GM21367 (cell line): ENCODE measurements at regions not wholly inside any gene's neighbourhood (a gene's known extent, or its start where the extent isn't known, plus 50 kb on each side); places are given as distances from the start of the nearest gene placed in this dataset.
"Not testable (repeated sequence)": the region's sequence is repeated elsewhere in the genome, so short reads cannot be mapped to it uniquely, and the experiment has no call there.

ENCODE experiments used
- ATAC-seq: cut with Tn5 transposase; IDR thresholded peaks from one replicate; pipeline ENCODE4 v1.9.1; 2021; ENCODE audit not compliant: unreplicated experiment

- ATAC-seq, result not testable (repeated sequence)
These were observed 440.2 kb upstream of the PHF14 start for GRCh38 chr7:10533429-10533828.

GRCh38 chr7:10536561-10536960, 437.1 kb upstream of the PHF14 start:
- no peak for ATAC-seq

GRCh38 chr7:10537764-10538163, 435.9 kb upstream of the PHF14 start:
- ATAC-seq, result no peak

DNA sequence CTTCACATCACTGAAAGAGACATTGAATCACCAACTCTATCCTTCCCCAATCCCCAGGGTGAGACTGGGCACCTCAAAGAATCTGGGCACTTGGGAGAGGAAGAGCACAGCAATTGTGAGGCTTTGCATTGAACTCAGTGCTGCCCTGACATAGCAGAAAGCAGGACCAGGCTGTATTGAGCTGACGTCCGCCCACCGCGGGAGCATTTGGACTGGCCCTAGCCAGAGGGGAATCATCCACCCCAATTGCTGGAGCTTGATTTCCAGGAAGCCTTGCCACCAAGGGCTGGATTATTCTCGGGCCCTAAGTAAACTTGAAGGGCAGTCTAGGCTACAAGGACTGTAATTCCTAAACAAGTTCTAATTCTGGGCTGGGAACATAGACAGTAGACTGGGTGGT, 416.3 kb upstream of the PHF14 start:
- no peak for ATAC-seq

DNA sequence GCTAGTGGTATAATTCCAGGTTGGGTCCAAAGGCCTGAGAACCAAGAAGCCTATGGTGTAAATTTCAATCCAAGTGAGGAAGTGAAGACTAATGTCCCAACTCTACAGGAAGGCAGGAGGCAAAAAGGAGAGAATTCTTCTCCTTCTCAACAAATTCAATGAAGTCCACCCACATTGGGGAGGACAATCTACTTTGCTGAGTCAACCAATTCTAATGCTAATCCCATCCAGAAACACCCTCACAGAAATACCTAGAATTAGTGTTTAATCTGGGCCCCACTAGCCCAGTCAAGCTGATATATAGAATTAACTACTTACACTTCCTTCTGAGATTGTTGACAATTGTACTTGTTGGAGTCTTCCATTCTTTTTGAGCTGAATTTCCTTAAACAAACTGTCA, 413.2 kb upstream of the PHF14 start:
- no peak for ATAC-seq

DNA sequence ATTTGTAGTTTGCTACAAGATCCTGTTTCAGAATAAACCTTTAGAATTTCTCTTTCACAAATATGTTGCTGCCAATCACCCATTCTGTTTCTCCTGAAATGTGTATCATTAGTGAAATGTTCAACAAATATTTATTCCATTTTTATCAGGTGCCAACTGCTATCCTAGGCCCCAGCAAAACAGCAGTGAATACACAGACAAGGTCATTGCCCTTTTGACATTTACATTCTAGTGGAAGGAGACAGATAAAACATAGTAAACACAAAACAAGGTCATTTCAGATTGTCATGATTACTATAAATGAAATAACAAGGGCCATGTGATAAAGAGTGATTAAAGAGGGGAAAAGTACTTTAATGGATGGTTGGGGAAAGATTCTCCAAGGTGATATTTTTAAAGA, 404.8 kb upstream of the PHF14 start:
- no peak for ATAC-seq

GRCh38 chr7:10571759-10572158, 401.9 kb upstream of the PHF14 start:
- ATAC-seq, result no peak

- ATAC-seq, result no peak
These were observed 395.8 kb upstream of the PHF14 start for GRCh38 chr7:10577866-10578374.

GRCh38 chr7:10579561-10579960, 394.1 kb upstream of the PHF14 start:
- ATAC-seq, result no peak

DNA sequence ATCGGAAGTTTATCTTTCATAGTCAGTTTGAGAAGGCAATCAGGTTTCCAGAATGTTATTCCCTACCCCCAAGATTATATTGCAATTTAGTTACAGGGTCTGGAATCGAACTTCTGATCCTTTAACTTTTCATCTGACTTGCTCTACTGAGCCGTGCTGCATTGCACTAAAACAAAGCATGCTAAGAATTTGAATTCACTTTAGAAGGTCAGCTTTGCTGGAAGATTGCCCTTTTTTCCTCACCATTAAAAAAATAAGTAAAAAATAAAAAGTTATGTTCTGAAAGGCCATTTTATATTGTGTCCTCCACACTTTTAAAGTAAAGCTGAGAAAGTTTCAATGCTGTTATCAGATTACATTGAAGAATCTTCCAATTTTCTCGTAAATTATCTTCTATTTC, 388.8 kb upstream of the PHF14 start:
- no peak for ATAC-seq

DNA sequence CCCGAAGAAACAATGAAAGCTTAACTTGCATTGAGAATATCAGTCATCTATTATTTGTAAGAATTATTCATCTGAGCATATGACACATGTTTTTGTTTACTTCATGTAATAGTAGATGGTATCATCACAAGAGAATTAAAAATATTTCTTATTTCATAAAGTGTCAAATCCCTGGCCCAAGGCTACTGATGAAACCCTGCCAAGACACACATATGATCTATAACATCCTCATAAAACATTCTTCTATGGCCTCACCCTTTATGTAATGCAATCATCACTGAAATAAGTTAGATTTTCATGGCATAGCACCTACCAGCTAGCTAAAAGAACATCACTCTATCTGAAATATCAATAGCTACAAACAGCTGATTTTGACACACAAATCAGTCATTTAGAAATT, 385.6 kb upstream of the PHF14 start:
- ATAC-seq, result no peak

DNA sequence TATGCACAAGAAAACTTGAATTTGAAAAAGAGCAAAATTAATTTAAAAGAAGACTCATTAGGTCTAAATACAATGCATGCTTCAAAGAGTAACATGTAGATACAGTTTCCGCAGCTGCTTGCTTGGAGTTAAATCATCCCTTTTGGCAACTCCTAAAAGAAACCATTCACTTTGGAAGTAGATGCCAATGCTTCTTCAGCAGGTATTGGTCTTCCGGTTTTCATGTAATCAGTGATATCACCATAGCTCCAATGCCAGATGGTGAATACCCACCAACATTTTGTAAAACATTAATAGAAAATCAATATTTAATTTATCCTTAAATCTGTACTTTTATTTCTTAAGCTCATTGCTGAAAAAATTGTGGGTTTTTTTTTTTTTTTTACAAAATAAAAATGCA, 381.1 kb upstream of the PHF14 start:
- ATAC-seq, result no peak

- ATAC-seq, result no peak
These were observed 380.6 kb upstream of the PHF14 start for GRCh38 chr7:10593080-10593479.

GRCh38 chr7:10596827-10597226, 376.8 kb upstream of the PHF14 start:
- no peak for ATAC-seq

- no peak for ATAC-seq
These were observed 369.5 kb upstream of the PHF14 start for GRCh38 chr7:10604128-10604527.

GRCh38 chr7:10612950-10613349, 360.7 kb upstream of the PHF14 start:
- no peak for ATAC-seq

DNA sequence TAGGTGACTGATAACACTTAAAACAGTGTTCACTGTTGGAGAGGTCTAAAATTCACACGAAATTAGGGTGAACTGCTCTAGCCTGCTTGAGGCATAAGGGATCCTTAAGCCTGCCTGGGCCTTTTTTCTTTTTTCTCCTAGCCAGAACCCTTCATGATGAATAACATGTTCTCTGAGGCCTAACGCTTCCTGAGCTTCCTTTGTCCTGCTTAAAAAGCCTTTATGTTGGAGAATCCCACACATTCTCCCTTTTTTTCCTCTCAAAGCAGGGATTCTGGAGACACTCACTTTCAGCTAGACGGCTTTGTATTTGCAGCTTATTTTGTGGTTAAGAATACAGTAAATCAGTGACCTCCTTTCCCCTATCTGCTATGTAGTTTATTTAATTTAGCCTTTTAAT, 354.7 kb upstream of the PHF14 start:
- ATAC-seq, result no peak

DNA sequence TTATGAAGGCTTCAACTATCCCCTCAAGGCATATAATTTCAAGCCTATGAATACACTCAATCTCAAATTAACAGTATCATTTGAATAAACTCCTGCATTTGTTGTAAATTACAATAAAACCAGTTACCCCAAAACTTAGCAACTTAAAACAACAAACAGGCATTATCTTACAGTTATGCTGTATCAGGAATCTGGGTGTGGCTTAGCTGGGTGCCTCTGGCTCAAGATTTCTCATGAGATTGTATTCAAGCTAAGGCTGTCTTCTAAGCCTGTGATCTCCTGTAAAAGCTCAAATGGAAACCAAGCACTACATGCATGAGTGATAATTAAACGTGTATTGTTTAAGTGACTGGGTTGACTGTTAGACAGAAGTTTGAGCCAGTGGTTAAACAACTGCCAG, 341.0 kb upstream of the PHF14 start:
- ATAC-seq, result no peak

DNA sequence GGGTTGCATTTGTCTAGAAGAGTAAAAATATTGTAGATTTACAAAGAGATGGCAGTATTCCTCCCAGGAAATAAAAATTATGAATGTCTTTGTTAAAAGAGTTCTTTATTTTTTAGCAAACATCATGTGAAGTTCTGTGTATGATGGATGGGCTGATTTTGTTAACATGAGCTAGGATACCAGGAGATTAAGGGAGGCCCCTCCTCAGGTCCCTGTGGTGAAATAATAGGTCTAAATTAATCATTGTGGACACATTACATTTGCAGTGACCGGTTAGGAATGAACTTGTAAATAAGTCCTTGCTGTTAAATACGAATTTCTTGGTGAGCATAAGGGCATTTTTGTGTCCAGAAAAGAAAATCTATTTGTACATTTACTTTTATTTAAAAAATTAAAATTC, 339.4 kb upstream of the PHF14 start:
- no peak for ATAC-seq

DNA sequence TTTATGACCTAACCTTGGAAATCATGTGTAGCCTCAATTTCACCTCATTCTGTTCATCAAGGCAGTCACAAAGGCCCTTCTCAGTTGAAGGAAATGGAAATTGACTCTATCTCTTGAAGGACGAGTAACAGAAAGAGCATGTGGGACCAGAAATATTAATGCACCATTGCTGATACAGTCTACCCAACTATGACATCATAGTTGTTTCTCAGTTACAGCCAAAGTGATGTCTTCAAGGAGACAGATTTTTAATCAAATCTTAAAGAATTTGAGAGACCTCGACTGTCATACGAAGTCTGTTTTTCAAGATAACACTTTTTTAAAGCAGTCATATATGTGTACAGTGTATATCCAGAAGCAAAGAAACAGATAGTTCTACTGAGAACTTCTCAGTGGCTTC, 335.7 kb upstream of the PHF14 start:
- no peak for ATAC-seq

GRCh38 chr7:10643545-10643944, 330.1 kb upstream of the PHF14 start:
- ATAC-seq, result no peak

DNA sequence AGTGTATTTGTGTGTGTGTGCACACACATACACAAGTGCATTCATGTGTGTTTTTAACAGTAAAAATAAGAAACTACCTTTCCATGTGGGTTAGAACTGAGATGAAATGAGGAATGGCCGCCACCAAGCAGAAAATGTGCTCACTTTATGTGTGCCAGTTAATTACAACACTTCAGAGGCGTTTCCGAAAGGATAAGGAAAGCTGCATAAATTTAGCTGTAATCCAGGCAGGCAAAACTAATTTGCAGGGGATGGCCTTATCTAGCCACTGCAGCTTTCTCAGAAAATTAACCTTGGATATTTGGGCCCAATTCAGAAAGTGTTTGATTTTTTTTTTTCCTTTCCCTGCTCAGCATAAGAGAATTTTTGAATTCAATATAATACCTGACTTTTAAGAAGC, 328.8 kb upstream of the PHF14 start:
- no peak for ATAC-seq

- no peak for ATAC-seq
These were observed 327.5 kb upstream of the PHF14 start for GRCh38 chr7:10646194-10646593.

DNA sequence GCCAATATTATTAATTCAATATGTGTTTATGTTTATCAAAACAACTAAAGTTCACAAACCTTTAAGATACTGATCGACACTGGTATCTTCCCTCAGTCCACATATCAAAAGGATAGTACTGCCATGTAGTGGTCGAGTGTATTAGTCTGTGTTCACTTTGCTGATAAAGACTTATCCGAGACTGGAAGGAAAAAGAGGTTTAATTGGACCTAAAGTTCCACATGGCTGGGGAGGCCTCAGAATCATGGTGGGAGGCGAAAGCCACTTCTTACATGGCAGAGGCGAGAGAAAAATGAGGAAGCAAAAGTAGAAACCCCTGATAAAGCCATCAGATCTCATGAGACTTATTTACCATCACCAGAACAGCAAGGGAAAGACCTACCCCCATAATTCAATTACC, 325.4 kb upstream of the PHF14 start:
- no peak for ATAC-seq
